RWPE2 (cell line): ENCODE measurements at regions not wholly inside any gene's neighbourhood (a gene's known extent, or its start where the extent isn't known, plus 50 kb on each side); places are given as distances from the start of the nearest gene placed in this dataset.

Experiments
- ATAC-seq: fragments of 200-7000 bp; cut with Tn5 transposase; 3 replicates; pipeline ENCODE4 v1.9.1; 2021; ENCODE audit warnings: low read depth
- DNase-seq: peaks from one replicate; pipeline ENCODE4 v3.0.0-alpha.2; 2020; ENCODE audit warnings: low spot score
- H3K27ac ChIP-seq: fragments of 450-650 bp; 2 replicates; pipeline ENCODE4 v1.5.1; 2017; ENCODE audit warnings: mild to moderate bottlenecking; ENCODE audit not compliant: poor library complexity, severe bottlenecking
- H3K27me3 ChIP-seq: fragments of 250-450 bp; sonication (Bioruptor Pico); 2 replicates; pipeline ENCODE4 v1.5.1; 2021; ENCODE audit warnings: mild to moderate bottlenecking, moderate library complexity; ENCODE audit not compliant: insufficient read depth, poor library complexity, severe bottlenecking
- H3K36me3 ChIP-seq: fragments of 250-450 bp; sonication (Bioruptor Pico); 2 replicates; pipeline ENCODE4 v1.5.1; 2020; ENCODE audit warnings: low read depth, mild to moderate bottlenecking, moderate library complexity
- H3K4me1 ChIP-seq: fragments of 250-450 bp; sonication (Bioruptor Pico); 2 replicates; pipeline ENCODE4 v1.5.1; 2021; ENCODE audit warnings: mild to moderate bottlenecking, moderate library complexity; ENCODE audit not compliant: insufficient read depth, poor library complexity, severe bottlenecking
- H3K4me3 ChIP-seq: fragments of 250-450 bp; sonication (Bioruptor Pico); 2 replicates; pipeline ENCODE4 v1.5.1; 2021; ENCODE audit warnings: mild to moderate bottlenecking, moderate library complexity; ENCODE audit not compliant: severe bottlenecking
- H3K9me3 ChIP-seq: fragments of 250-450 bp; sonication (Bioruptor Pico); 2 replicates; pipeline ENCODE4 v1.5.1; 2021; ENCODE audit warnings: mild to moderate bottlenecking, moderate library complexity; ENCODE audit not compliant: severe bottlenecking
- CTCF ChIP-seq: fragments of 450-650 bp; IDR thresholded peaks from one replicate; pipeline ENCODE4 v1.5.1; 2017; ENCODE audit warnings: mild to moderate bottlenecking, moderate library complexity; ENCODE audit not compliant: poor library complexity, severe bottlenecking

DNA sequence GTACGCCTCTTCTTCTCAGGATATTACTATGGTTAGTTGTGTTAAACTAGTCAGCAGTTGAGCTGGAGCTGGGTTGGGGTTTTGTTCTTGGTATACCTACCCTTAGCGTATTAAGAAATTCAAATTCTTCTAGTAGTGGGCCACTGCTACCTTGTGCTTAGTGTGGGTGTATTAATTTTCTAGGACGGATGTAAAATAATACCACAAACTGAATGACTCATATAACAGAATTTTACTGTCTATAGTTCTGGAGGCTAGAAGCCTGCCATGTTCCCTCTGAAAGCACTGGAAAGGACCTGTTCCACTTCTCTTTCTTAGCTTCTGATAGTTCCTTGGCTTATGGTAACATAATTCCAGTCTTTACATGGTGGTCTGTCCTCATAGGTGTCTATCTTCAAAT, 1274.7 kb downstream of the ADGRL3 start:
- DNase-seq (no peak), ATAC-seq (0 out of 3 replicates have a peak, but pooled peaks have one; percentile 21)
- Histone ChIP-seq H3K36me3 (no peaks in the 10 kb centered on the region), H3K27me3 (no peaks in the 10 kb centered on the region), H3K27ac (no peak overlapping the region), H3K4me1 (no peaks in the 10 kb centered on the region), H3K9me3 (no peaks in the 10 kb centered on the region), H3K4me3 (no peak overlapping the region)
- no peak for TF ChIP-seq CTCF

GRCh38 chr4:62471021-62471420, 1270.9 kb downstream of the ADGRL3 start:
- Histone ChIP-seq H3K9me3 (no peaks in the 10 kb centered on the region), H3K4me1 (no peaks in the 10 kb centered on the region), H3K27me3 (no peaks in the 10 kb centered on the region), H3K4me3 (no peak overlapping the region), H3K27ac (no peak overlapping the region), H3K36me3 (no peaks in the 10 kb centered on the region)
- ATAC-seq (no peak), DNase-seq (no peak)
- no peak for TF ChIP-seq CTCF

GRCh38 chr4:62470421-62470983, 1270.4 kb downstream of the ADGRL3 start:
- Histone ChIP-seq H3K4me1 (no peaks in the 10 kb centered on the region), H3K27me3 (no peaks in the 10 kb centered on the region), H3K36me3 (no peaks in the 10 kb centered on the region), H3K27ac (no peak overlapping the region), H3K4me3 (no peak overlapping the region), H3K9me3 (no peaks in the 10 kb centered on the region)
- ATAC-seq (no peak), DNase-seq (no peak)
- TF ChIP-seq CTCF: no peak

DNA sequence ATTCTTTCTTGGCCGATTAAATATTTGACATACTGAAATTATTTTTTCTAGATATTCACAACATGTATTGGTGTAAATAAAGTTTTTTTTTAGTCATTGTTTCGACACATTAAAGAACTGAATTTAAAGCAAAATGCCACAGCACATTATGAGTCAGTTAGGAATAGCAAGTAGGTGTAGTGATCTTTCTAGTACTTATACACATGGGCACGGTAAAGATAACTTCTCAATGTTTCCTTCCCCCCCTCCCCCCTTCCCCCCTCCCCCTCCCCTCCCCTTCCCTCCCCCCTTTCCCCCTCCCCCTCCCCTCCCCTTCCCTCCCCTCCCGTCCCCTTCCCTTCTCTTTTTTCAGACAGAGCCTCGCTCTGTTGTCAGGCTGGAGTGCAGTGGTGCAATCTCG, 1269.9 kb downstream of the ADGRL3 start:
- Histone ChIP-seq H3K27ac (no peak overlapping the region), H3K4me1 (no peaks in the 10 kb centered on the region), H3K27me3 (no peaks in the 10 kb centered on the region), H3K4me3 (no peak overlapping the region), H3K36me3 (no peaks in the 10 kb centered on the region), H3K9me3 (no peaks in the 10 kb centered on the region)
- no peak for ATAC-seq
- DNase-seq: no peak
- no peak for TF ChIP-seq CTCF

- DNase-seq (no peak), ATAC-seq (no peak)
- Histone ChIP-seq H3K27me3 (no peaks in the 10 kb centered on the region), H3K9me3 (no peaks in the 10 kb centered on the region), H3K27ac (no peak overlapping the region), H3K4me3 (no peak overlapping the region), H3K4me1 (no peaks in the 10 kb centered on the region), H3K36me3 (no peaks in the 10 kb centered on the region)
- no peak for TF ChIP-seq CTCF
Observed at GRCh38 chr4:62461961-62462360, 1261.8 kb downstream of the ADGRL3 start.
